ENCODE measurements at regions not wholly inside any gene's neighbourhood (a gene's known extent, or its start where the extent isn't known, plus 50 kb on each side); places are given as distances from the start of the nearest gene placed in this dataset.

- peaks cover 26% of the 10 kb centered on the region for H3K9me3 Mint-ChIP-seq
- H3K27me3 Mint-ChIP-seq (ENCODE audit: low read depth) = no peaks in the 10 kb centered on the region
- H3K4me1 Mint-ChIP-seq = peaks cover 19% of the 10 kb centered on the region
- H3K4me3 Mint-ChIP-seq = no peak overlapping the region
- H3K27ac Mint-ChIP-seq = no peak overlapping the region
- DNase-seq (ENCODE audit: low spot score in 2 of 2, unreplicated experiment in 2 of 2) = no peak
- no peak for TF ChIP-seq CTCF (IDR thresholded peaks at IDR 0.05; ENCODE audit: unreplicated experiment)
- H3K36me3 Mint-ChIP-seq = no peaks in the 10 kb centered on the region
These were observed 366.3 kb downstream of the ICE1 start for GRCh38 chr5:5788793-5789192.

- no peak overlapping the region for H3K4me3 Mint-ChIP-seq
- peaks cover 10% of the 10 kb centered on the region for H3K4me1 Mint-ChIP-seq
- no peak overlapping the region for H3K27ac Mint-ChIP-seq
- no peak for DNase-seq (ENCODE audit: low spot score in 2 of 2, unreplicated experiment in 2 of 2)
- no peaks in the 10 kb centered on the region for H3K36me3 Mint-ChIP-seq
- H3K9me3 Mint-ChIP-seq = peaks cover 26% of the 10 kb centered on the region
- no peaks in the 10 kb centered on the region for H3K27me3 Mint-ChIP-seq (ENCODE audit: low read depth)
- no peak for TF ChIP-seq CTCF (IDR thresholded peaks at IDR 0.05; ENCODE audit: unreplicated experiment)
These were observed 364.9 kb downstream of the ICE1 start for GRCh38 chr5:5787373-5787772.

- Mint-ChIP-seq H3K9me3 (peaks cover 26% of the 10 kb centered on the region), H3K4me3 (no peak overlapping the region), H3K4me1 (peaks cover 5% of the 10 kb centered on the region), H3K36me3 (no peaks in the 10 kb centered on the region), H3K27ac (peak overlapping the region; percentile 77), H3K27me3 (ENCODE audit: low read depth) (no peaks in the 10 kb centered on the region)
- DNase-seq (ENCODE audit: low spot score in 2 of 2, unreplicated experiment in 2 of 2) = no peak
- no peak for TF ChIP-seq CTCF (IDR thresholded peaks at IDR 0.05; ENCODE audit: unreplicated experiment)
These were observed 361.6 kb downstream of the ICE1 start for GRCh38 chr5:5784101-5784500.

- H3K9me3 Mint-ChIP-seq = peaks cover 23% of the 10 kb centered on the region
- no peak for DNase-seq (ENCODE audit: low spot score in 2 of 2, unreplicated experiment in 2 of 2)
These were observed 360.5 kb downstream of the ICE1 start for GRCh38 chr5:5783021-5783420.

GRCh38 chr5:5782402-5782801, 359.9 kb downstream of the ICE1 start:
- Mint-ChIP-seq H3K4me3 (no peak overlapping the region), H3K9me3 (peaks cover 20% of the 10 kb centered on the region), H3K27ac (no peak overlapping the region), H3K27me3 (ENCODE audit: low read depth) (no peaks in the 10 kb centered on the region), H3K4me1 (peaks cover 5% of the 10 kb centered on the region), H3K36me3 (no peaks in the 10 kb centered on the region)
- TF ChIP-seq CTCF (IDR thresholded peaks at IDR 0.05; ENCODE audit: unreplicated experiment) = no peak
- DNase-seq (ENCODE audit: low spot score in 2 of 2, unreplicated experiment in 2 of 2) = no peak

More at GRCh38 chr5:5783021-5783420, 360.5 kb downstream of the ICE1 start:
- Mint-ChIP-seq H3K36me3 (no peaks in the 10 kb centered on the region), H3K4me1 (peaks cover 5% of the 10 kb centered on the region), H3K27me3 (ENCODE audit: low read depth) (no peaks in the 10 kb centered on the region), H3K27ac (no peak overlapping the region), H3K4me3 (no peak overlapping the region)
- TF ChIP-seq CTCF (IDR thresholded peaks at IDR 0.05; ENCODE audit: unreplicated experiment) = no peak

GRCh38 chr5:5781335-5781734, 358.9 kb downstream of the ICE1 start:
- TF ChIP-seq CTCF (IDR thresholded peaks at IDR 0.05; ENCODE audit: unreplicated experiment) = no peak
- Mint-ChIP-seq H3K27me3 (ENCODE audit: low read depth) (peaks cover under 1% of the 10 kb centered on the region), H3K27ac (no peak overlapping the region), H3K36me3 (no peaks in the 10 kb centered on the region), H3K4me1 (peaks cover 9% of the 10 kb centered on the region), H3K9me3 (peaks cover 9% of the 10 kb centered on the region), H3K4me3 (no peak overlapping the region)
- no peak for DNase-seq (ENCODE audit: low spot score in 2 of 2, unreplicated experiment in 2 of 2)

All from mesothelial cell of epicardium (in vitro differentiated cells).